HG03442 (cell line): ENCODE measurements at regions not wholly inside any gene's neighbourhood (a gene's known extent, or its start where the extent isn't known, plus 50 kb on each side); places are given as distances from the start of the nearest gene placed in this dataset.

ENCODE experiments used
- ATAC-seq: cut with Tn5 transposase; IDR thresholded peaks from one replicate; pipeline ENCODE4 v1.9.1; 2021; ENCODE audit warnings: mild to moderate bottlenecking, moderate library complexity; ENCODE audit not compliant: unreplicated experiment

- ATAC-seq = no peak
Measured at GRCh38 chr3:154022606-154023005, 98.6 kb upstream of the ARHGEF26 start.

GRCh38 chr3:154023148-154023547 lies 98.0 kb upstream of the ARHGEF26 start:
- no peak for ATAC-seq

GRCh38 chr3:154025007-154025406 lies 96.2 kb upstream of the ARHGEF26 start:
- ATAC-seq = no peak

- ATAC-seq = no peak
Measured at GRCh38 chr3:154029926-154030325, 91.3 kb upstream of the ARHGEF26 start.

- no peak for ATAC-seq
Measured at GRCh38 chr3:154034797-154035330, 86.3 kb upstream of the ARHGEF26 start.

- ATAC-seq = no peak
Measured at GRCh38 chr3:154040283-154040682, 80.9 kb upstream of the ARHGEF26 start.

GRCh38 chr3:154044671-154045070 lies 76.5 kb upstream of the ARHGEF26 start:
- ATAC-seq = no peak

GRCh38 chr3:154050216-154050615 lies 71.0 kb upstream of the ARHGEF26 start:
- no peak for ATAC-seq

GRCh38 chr3:154050766-154051165 lies 70.4 kb upstream of the ARHGEF26 start:
- ATAC-seq = no peak

GRCh38 chr3:154059833-154060232 lies 61.4 kb upstream of the ARHGEF26 start:
- no peak for ATAC-seq

- ATAC-seq = no peak
Measured at GRCh38 chr3:154060238-154061000, 60.8 kb upstream of the ARHGEF26 start.

GRCh38 chr3:154061001-154061370 lies 60.2 kb upstream of the ARHGEF26 start:
- no peak for ATAC-seq

- no peak for ATAC-seq
Measured at GRCh38 chr3:154062513-154062912, 58.7 kb upstream of the ARHGEF26 start.

GRCh38 chr3:154071146-154071545 lies 50.0 kb upstream of the ARHGEF26 start:
- ATAC-seq = no peak
